ENCODE measurements at regions not wholly inside any gene's neighbourhood (a gene's known extent, or its start where the extent isn't known, plus 50 kb on each side); places are given as distances from the start of the nearest gene placed in this dataset.
"Not testable (repeated sequence)": the region's sequence is repeated elsewhere in the genome, so short reads cannot be mapped to it uniquely, and the experiment has no call there.

DNA sequence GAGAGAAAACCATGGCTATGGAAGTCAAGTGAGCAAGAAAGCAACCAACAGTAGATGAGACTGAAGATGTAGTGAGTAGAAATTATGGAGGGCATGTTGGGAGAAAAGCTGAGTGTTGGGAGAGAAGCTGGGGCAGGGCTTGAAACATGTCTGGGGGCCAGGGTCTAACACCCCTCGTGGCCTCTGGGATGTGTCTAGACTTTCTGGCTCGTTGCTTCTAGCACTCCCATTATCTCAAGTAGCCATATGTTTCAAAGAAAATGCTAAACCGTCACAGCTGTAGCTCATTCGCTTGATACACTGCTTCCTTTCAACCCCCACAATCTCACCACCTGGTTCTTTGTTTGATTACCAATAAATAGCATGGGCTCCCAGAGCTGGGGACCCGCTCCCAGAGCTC, 83.8 kb upstream of the BCHE start:
- Histone ChIP-seq H3K27me3 (no peaks in the 10 kb centered on the region), H3K4me1 (no peaks in the 10 kb centered on the region), H3K9me3 (peaks cover 0 to 19% (median 0%) of the 10 kb centered on the region in 11 donors), H3K4me3 (no peak overlapping the region), H3K36me3 (no peaks in the 10 kb centered on the region), H3K27ac (no peak overlapping the region)
- DNase-seq (no peak), ATAC-seq (no peak)
- TF ChIP-seq CTCF (IDR thresholded peaks at IDR 0.05) = no peak
- WGBS, 2 donors = 50 to 56% methylated on average over 5 of the region's 5 CpGs
- intact Hi-C loops (cut with DNase I) = no loop called here

DNA sequence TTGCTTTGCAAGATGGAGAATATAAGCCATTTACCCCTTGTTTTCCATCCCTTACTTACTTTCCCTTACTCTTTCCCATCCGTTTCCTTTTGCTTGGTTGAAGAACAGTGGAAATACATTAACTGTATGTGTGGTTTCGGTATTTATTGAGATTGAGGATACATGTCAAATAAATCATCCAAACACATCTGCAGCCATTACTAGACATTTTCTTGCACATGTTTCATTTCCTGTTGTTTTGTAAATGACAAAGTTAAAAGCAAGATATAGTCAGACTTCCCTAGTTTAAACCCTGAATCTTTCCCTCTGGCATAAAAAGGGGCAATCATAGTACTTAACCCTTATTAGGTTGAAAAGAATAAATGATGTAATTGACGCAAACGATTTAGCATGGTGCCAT, 82.1 kb upstream of the BCHE start:
- no peak for TF ChIP-seq CTCF (IDR thresholded peaks at IDR 0.05)
- 72 to 77% methylated on average over 4 of the region's 4 CpGs for WGBS, 2 donors
- Histone ChIP-seq H3K9me3 (peaks cover 0 to 12% (median 0%) of the 10 kb centered on the region in 11 donors), H3K4me1 (no peaks in the 10 kb centered on the region), H3K4me3 (no peak overlapping the region), H3K27ac (no peak overlapping the region), H3K27me3 (no peaks in the 10 kb centered on the region), H3K36me3 (no peaks in the 10 kb centered on the region)
- DNase-seq (no peak), ATAC-seq (no peak)
- intact Hi-C loops (cut with DNase I) = no loop called here

- H3K27me3 ChIP-seq = no peaks in the 10 kb centered on the region
- no peak for TF ChIP-seq CTCF (IDR thresholded peaks at IDR 0.05)
- intact Hi-C loops (cut with DNase I) = no loop called here
Measured at GRCh38 chr3:165918657-165918979, 81.4 kb upstream of the BCHE start.

GRCh38 chr3:165917938-165918656, 80.9 kb upstream of the BCHE start:
- ATAC-seq; H3K36me3 ChIP-seq; H3K4me3 ChIP-seq; DNase-seq; H3K27ac ChIP-seq; H3K4me1 ChIP-seq; intact Hi-C loops (cut with DNase I); H3K27me3 ChIP-seq: not testable (repeated sequence)
- 94 to 96% methylated on average over 19 to 24 of the region's 24 CpGs for WGBS, 2 donors
- peaks cover 0 to 12% (median 0%) of the 10 kb centered on the region in 11 donors for H3K9me3 ChIP-seq

More at GRCh38 chr3:165918657-165918979, 81.4 kb upstream of the BCHE start:
- no peak overlapping the region for H3K27ac ChIP-seq
- H3K4me1 ChIP-seq = no peaks in the 10 kb centered on the region
- H3K9me3 ChIP-seq = peaks cover 0 to 12% (median 0%) of the 10 kb centered on the region in 11 donors
- DNase-seq (no peak), ATAC-seq (no peak)
- no peaks in the 10 kb centered on the region for H3K36me3 ChIP-seq
- WGBS, 2 donors = 98% methylated on average over 23 of the region's 23 CpGs
- no peak overlapping the region for H3K4me3 ChIP-seq

GRCh38 chr3:165915104-165915503, 77.9 kb upstream of the BCHE start:
- DNase-seq; H3K4me1 ChIP-seq; H3K27ac ChIP-seq; H3K27me3 ChIP-seq; intact Hi-C loops (cut with DNase I); H3K4me3 ChIP-seq; ATAC-seq; H3K36me3 ChIP-seq: not testable (repeated sequence)
- H3K9me3 ChIP-seq = peaks cover 0 to 12% (median 0%) of the 10 kb centered on the region in 11 donors
